ENCODE measurements at regions not wholly inside any gene's neighbourhood (a gene's known extent, or its start where the extent isn't known, plus 50 kb on each side); places are given as distances from the start of the nearest gene placed in this dataset.

- Histone ChIP-seq H3K4me1 (peaks cover 9 to 11% of the 10 kb centered on the region in 2 donors), H3K36me3 (no peaks in the 10 kb centered on the region), H3K27ac (no peak overlapping the region), H3K27me3 (no peaks in the 10 kb centered on the region), H3K4me3 (no peak overlapping the region), H3K9me3 (no peaks in the 10 kb centered on the region)
- DNase-seq (ENCODE audit: low spot score in 2 of 2): no peak
- intact Hi-C loops (cut with DNase I; ENCODE audit: low total_unique reads): no loop called here
- TF ChIP-seq POLR2AphosphoS5 (IDR thresholded peaks at IDR 0.05): no peak
- no peak for TF ChIP-seq POLR2A (IDR thresholded peaks at IDR 0.05)
- TF ChIP-seq CTCF (IDR thresholded peaks at IDR 0.05): no peak
These were observed 53.3 kb upstream of the BOLA1 start for GRCh38 chr1:149846042-149846441.

DNA sequence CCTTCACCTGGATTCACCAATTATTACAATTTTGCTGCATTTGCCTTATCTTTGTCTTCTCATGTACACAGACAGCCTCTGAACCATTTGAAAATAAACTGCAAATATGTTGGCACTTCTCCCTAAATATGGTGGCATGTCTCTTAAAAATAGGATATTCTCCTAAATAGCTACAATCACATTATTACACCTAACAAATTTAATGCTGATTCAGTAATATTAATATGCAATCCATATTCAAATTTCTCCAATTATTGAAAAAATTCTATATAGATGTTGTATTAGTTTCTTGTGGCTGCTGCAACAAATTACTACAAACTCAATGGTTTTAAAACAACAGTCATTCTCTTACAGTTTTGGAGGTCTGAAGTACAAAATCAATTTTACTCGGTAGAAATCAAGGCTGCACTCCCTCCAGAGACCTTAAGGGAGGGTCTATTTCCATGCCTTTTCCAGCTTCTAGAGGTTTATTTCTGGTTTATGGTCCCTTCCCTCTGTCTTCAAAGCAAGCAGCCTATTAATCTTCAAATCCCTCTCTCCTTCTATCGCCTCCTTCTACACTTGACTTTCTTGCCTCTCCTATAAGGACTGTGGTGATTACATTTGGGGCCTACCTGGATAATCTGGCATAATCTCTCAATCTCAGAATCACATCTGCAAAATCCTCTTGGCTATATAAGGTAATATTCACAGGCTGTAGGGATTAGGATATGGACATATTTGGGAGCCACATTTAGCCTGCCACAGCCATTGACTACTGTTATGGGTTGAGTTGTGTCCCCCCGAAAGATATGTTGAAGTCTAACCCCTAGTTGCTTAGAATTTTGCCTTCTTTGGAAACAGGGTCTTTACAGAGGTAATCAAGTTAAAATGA, 52.5 kb upstream of the BOLA1 start:
- Histone ChIP-seq H3K4me3 (no peak overlapping the region), H3K27ac (peak overlapping the region in 1 of 2 donors; percentile 17), H3K27me3 (no peaks in the 10 kb centered on the region), H3K36me3 (no peaks in the 10 kb centered on the region), H3K9me3 (no peaks in the 10 kb centered on the region), H3K4me1 (peaks cover 9 to 11% of the 10 kb centered on the region in 2 donors)
- DNase-seq (ENCODE audit: low spot score in 2 of 2): no peak
- no peak for TF ChIP-seq CTCF (IDR thresholded peaks at IDR 0.05)
- no peak for TF ChIP-seq POLR2A (IDR thresholded peaks at IDR 0.05)
- intact Hi-C loops (cut with DNase I; ENCODE audit: low total_unique reads): no loop called here

- Histone ChIP-seq H3K4me1 (peaks cover 9 to 11% of the 10 kb centered on the region in 2 donors), H3K27me3 (no peaks in the 10 kb centered on the region), H3K9me3 (no peaks in the 10 kb centered on the region), H3K36me3 (no peaks in the 10 kb centered on the region), H3K4me3 (peak overlapping the region in 1 of 3 donors; percentile 72), H3K27ac (no peak overlapping the region)
- intact Hi-C loops (cut with DNase I; ENCODE audit: low total_unique reads): no loop called here
- TF ChIP-seq POLR2A (IDR thresholded peaks at IDR 0.05) (no peak), CTCF (IDR thresholded peaks at IDR 0.05) (no peak), POLR2AphosphoS5 (IDR thresholded peaks at IDR 0.05) (no peak)
- DNase-seq (ENCODE audit: low spot score in 2 of 2): no peak
These were observed 50.8 kb upstream of the BOLA1 start for GRCh38 chr1:149848340-149849110.

DNA sequence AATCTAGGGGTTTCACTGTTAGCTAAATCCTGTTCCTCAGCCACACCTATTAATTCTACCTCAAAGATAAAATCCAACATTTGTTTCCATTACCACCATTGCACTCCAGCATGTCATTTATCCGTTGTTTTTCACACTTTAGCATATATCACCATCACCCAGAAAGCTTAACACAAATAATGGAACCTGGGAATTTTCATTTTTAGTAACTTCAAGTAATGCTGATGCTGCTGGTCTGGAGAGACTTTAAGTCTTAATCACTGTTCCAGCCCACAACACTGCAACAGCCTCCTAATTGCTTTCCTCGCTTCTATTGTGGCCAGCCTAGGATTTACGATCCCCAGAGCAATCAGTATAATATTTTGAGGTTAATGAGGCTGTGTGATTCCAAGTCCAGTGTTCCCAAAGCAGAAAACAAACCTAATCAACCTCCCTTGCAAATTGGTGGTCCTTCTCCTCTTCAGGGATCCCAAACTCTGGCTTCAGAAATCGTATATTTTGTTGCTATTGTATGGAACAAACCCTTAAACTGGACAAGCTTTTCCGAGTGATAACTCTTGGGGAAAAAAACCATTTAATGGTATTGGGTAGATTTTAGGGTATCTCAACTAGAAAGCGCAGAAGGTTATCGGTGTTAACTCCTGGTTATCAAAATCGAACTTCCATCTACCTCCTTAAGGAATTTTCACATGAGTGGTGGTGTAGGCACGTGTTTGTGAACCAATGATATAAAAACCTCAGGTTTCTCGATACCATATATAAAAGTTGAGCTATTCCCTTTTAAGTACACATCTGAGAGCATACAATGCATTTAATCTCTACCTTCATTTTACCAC, 50.0 kb upstream of the BOLA1 start:
- H3K9me3 ChIP-seq: no peaks in the 10 kb centered on the region
- no peaks in the 10 kb centered on the region for H3K36me3 ChIP-seq
- H3K4me1 ChIP-seq: peaks cover 9 to 11% of the 10 kb centered on the region in 2 donors
- intact Hi-C loops (cut with DNase I; ENCODE audit: low total_unique reads): no loop called here
- no peaks in the 10 kb centered on the region for H3K27me3 ChIP-seq
- peak overlapping the region; percentile 42 to 72 (median 52) for H3K4me3 ChIP-seq
- DNase-seq (ENCODE audit: low spot score in 2 of 2): no peak
- TF ChIP-seq POLR2AphosphoS5 (IDR thresholded peaks at IDR 0.05) (no peak), CTCF (IDR thresholded peaks at IDR 0.05) (no peak), POLR2A (IDR thresholded peaks at IDR 0.05) (no peak)
- peak overlapping the region; percentile 78 to 79 for H3K27ac ChIP-seq
